ENCODE measurements at regions not wholly inside any gene's neighbourhood (a gene's known extent, or its start where the extent isn't known, plus 50 kb on each side); places are given as distances from the start of the nearest gene placed in this dataset.

DNA sequence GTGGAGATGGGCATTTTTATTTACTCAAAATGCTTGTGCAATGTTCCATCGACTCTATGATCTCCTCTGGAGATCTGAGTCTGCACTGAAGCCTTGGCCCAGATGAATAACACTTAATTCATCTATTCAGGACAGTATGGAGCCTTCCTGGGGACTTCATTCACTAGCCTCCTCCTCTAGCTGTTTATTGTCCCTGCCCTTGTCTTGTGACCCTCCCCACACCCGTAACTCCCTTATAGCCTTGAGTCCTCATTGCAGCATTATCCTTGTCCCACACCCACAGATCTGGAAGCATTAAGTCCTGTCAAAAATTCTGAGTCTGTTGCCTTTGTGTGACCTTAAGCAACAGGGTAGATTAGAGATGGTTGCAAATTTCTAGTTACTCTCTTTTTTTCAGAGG is 138.3 kb upstream of the LMO4 start:
- Histone ChIP-seq H4K20me1 (ENCODE audit: insufficient read depth, low read length) (no peaks in the 10 kb centered on the region), H3F3A (ENCODE audit: insufficient read depth, low read length) (no peaks in the 10 kb centered on the region), H3K9me3 (ENCODE audit: low read length) (no peaks in the 10 kb centered on the region), H3K27ac (ENCODE audit: low read depth, low read length, poor library complexity, severe bottlenecking) (no peak overlapping the region), H3K27me3 (ENCODE audit: insufficient read depth, low read length) (no peaks in the 10 kb centered on the region), H2AFZ (ENCODE audit: low read length) (no peak overlapping the region), H3K4me2 (ENCODE audit: low read length) (no peak overlapping the region), H3K4me1 (ENCODE audit: insufficient read depth, low read length, severe bottlenecking) (no peaks in the 10 kb centered on the region), H3K36me3 (ENCODE audit: insufficient read depth, low read length) (no peaks in the 10 kb centered on the region), H3K9ac (ENCODE audit: low read length) (no peak overlapping the region), H3K79me2 (ENCODE audit: insufficient read depth, low read length) (no peaks in the 10 kb centered on the region), H3K4me3 (ENCODE audit: low read depth, low read length, poor library complexity, severe bottlenecking) (no peak overlapping the region), H3K9me2 (ENCODE audit: low read depth, low read length) (no peaks in the 10 kb centered on the region)
- TF ChIP-seq, protein P1, sequence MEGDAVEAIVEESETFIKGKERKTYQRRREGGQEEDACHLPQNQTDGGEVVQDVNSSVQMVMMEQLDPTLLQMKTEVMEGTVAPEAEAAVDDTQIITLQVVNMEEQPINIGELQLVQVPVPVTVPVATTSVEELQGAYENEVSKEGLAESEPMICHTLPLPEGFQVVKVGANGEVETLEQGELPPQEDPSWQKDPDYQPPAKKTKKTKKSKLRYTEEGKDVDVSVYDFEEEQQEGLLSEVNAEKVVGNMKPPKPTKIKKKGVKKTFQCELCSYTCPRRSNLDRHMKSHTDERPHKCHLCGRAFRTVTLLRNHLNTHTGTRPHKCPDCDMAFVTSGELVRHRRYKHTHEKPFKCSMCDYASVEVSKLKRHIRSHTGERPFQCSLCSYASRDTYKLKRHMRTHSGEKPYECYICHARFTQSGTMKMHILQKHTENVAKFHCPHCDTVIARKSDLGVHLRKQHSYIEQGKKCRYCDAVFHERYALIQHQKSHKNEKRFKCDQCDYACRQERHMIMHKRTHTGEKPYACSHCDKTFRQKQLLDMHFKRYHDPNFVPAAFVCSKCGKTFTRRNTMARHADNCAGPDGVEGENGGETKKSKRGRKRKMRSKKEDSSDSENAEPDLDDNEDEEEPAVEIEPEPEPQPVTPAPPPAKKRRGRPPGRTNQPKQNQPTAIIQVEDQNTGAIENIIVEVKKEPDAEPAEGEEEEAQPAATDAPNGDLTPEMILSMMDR (IDR thresholded peaks at IDR 0.05; ENCODE audit: low read length): no peak
- no peak for TF ChIP-seq EZH2 (IDR thresholded peaks at IDR 0.05; ENCODE audit: borderline replicate concordance, low read length)

DNA sequence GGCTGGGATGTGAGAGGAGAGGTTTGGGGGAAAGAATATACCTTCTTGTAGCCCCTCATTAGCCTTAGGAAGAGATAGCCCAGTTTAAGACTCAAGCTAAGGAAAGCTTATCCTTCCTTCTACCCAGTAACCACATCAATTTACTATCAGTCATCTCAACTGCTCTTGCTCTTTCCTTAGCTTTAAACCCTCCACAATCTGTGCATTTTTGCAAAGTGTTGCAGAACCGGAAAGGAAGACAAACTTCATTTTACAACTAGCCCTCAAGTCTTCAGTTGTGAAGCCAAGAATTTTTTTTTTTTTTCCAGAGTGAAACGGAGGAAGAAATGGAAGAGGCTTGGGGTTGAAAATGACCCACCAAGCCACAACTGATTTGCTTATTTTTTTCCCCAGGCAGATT is 137.0 kb upstream of the LMO4 start:
- Histone ChIP-seq H2AFZ (ENCODE audit: low read length) (no peak overlapping the region), H3K36me3 (ENCODE audit: insufficient read depth, low read length) (no peaks in the 10 kb centered on the region), H3K27ac (ENCODE audit: low read depth, low read length, poor library complexity, severe bottlenecking) (no peak overlapping the region)

DNA sequence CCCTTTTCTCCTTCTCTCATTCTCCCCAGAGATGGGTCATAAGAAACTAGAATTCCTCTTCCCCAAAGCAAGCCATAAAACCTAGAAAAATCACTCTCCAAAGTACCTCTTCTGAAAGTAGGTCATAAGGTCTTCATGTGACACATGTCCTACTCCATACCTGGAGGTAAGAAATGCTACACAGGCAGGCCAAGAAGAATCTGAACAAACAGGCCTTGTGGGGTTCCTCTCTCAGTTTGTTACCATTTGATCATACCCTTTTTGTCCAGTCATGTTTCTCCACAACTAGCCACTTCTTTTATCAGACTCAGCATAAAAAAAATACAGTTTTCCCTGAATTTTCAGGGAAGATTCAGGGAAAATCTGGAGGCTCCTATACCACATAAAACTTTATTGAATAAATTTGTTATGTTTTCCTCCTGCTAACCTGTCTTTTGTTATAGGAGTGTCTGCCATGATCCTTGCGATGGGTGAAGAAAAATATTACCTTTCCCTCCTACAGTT is 134.4 kb upstream of the LMO4 start:
- Histone ChIP-seq H3K4me2 (ENCODE audit: low read length) (no peak overlapping the region), H3K9ac (ENCODE audit: low read length) (no peak overlapping the region), H3K36me3 (ENCODE audit: insufficient read depth, low read length) (no peaks in the 10 kb centered on the region), H3K4me3 (ENCODE audit: low read depth, low read length, poor library complexity, severe bottlenecking) (no peak overlapping the region), H3K4me1 (ENCODE audit: insufficient read depth, low read length, severe bottlenecking) (no peaks in the 10 kb centered on the region), H3K9me3 (ENCODE audit: low read length) (no peaks in the 10 kb centered on the region), H3K27me3 (ENCODE audit: insufficient read depth, low read length) (no peaks in the 10 kb centered on the region), H4K20me1 (ENCODE audit: insufficient read depth, low read length) (no peaks in the 10 kb centered on the region), H3K9me2 (ENCODE audit: low read depth, low read length) (no peaks in the 10 kb centered on the region), H3F3A (ENCODE audit: insufficient read depth, low read length) (no peaks in the 10 kb centered on the region), H3K79me2 (ENCODE audit: insufficient read depth, low read length) (no peaks in the 10 kb centered on the region), H2AFZ (ENCODE audit: low read length) (no peak overlapping the region), H3K27ac (ENCODE audit: low read depth, low read length, poor library complexity, severe bottlenecking) (no peak overlapping the region)
- no peak for TF ChIP-seq EZH2 (IDR thresholded peaks at IDR 0.05; ENCODE audit: borderline replicate concordance, low read length)
- TF ChIP-seq, protein P1 (IDR thresholded peaks at IDR 0.05; ENCODE audit: low read length): no peak

More for the DNA sequence above, 137.0 kb upstream of the LMO4 start:
- no peak overlapping the region for H3K4me2 ChIP-seq (ENCODE audit: low read length)
- H3K9ac ChIP-seq (ENCODE audit: low read length): no peak overlapping the region
- H4K20me1 ChIP-seq (ENCODE audit: insufficient read depth, low read length): no peaks in the 10 kb centered on the region
- H3K9me2 ChIP-seq (ENCODE audit: low read depth, low read length): no peaks in the 10 kb centered on the region
- no peaks in the 10 kb centered on the region for H3K79me2 ChIP-seq (ENCODE audit: insufficient read depth, low read length)
- H3K9me3 ChIP-seq (ENCODE audit: low read length): no peaks in the 10 kb centered on the region
- TF ChIP-seq, protein P1 (IDR thresholded peaks at IDR 0.05; ENCODE audit: low read length): no peak
- no peak for TF ChIP-seq EZH2 (IDR thresholded peaks at IDR 0.05; ENCODE audit: borderline replicate concordance, low read length)
- H3K4me1 ChIP-seq (ENCODE audit: insufficient read depth, low read length, severe bottlenecking): no peaks in the 10 kb centered on the region
- H3K27me3 ChIP-seq (ENCODE audit: insufficient read depth, low read length): no peaks in the 10 kb centered on the region
- H3K4me3 ChIP-seq (ENCODE audit: low read depth, low read length, poor library complexity, severe bottlenecking): no peak overlapping the region
- H3F3A ChIP-seq (ENCODE audit: insufficient read depth, low read length): no peaks in the 10 kb centered on the region

All from OCI-LY1 (cell line).